ENCODE measurements at regions not wholly inside any gene's neighbourhood (a gene's known extent, or its start where the extent isn't known, plus 50 kb on each side); places are given as distances from the start of the nearest gene placed in this dataset.

DNA sequence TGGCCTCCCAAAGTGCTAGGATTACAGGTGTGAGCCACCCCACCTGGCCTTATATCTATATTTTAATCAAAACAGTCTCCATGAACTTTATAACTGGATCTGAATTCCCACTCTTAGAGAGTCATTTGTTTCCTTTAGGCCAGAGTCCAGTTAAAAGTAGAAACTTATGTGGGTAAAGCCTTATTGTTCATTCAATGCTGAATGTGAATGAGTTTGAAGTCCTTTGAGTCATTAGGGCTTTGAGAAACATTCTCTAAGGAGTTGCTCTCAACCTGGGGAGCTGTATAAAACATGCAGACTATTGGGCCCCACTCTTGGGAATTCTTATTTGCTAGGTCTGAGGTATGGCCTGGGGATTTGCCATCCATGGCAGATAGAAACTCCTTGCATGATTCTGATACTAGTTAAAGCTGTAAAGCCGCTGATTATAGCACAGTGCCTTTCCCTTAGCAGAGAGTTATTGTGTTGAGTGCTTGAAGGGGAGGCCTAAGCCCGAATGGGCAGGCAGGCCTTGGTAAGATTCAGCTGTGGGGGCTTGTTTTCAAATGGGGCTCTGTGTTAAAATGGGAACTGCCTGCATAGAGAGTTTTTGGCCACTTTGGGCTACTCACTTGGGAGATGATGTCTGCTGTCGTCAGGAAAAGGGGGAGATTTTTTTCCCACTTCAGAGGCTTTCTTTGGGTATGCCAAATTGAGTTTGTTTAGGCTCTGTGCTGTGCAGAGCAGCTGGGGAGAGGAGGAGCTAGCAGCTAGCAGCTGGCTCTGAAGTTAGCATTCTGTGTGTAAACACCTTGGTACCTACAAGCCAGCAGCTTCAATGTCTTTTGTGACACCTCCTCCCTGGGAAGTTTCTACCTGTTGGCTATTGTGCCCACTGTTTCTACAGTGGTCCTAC, 117.5 kb downstream of the DACT1 start:
- Histone ChIP-seq H3K4me1 (ENCODE audit: control insufficient read depth, low read length) (no peaks in the 10 kb centered on the region), H3K27me3 (ENCODE audit: control insufficient read depth, low read length) (no peaks in the 10 kb centered on the region), H3F3A (ENCODE audit: control insufficient read depth, insufficient read depth) (no peaks in the 10 kb centered on the region), H3K27ac (ENCODE audit: low read depth, low read length) (no peak overlapping the region), H3K4me2 (ENCODE audit: low read length) (no peak overlapping the region), H4K20me1 (ENCODE audit: control insufficient read depth, insufficient read depth, low read depth, low read length) (no peaks in the 10 kb centered on the region), H3K4me3 (ENCODE audit: low read length) (no peak overlapping the region), H3K9me2 (replicated peaks; ENCODE audit: control insufficient read depth, low read length) (no peaks in the 10 kb centered on the region), H3K79me2 (ENCODE audit: control insufficient read depth, low read length) (no peaks in the 10 kb centered on the region), H3K9me3 (ENCODE audit: control insufficient read depth, insufficient read depth, low read length) (no peaks in the 10 kb centered on the region), H3K36me3 (ENCODE audit: control insufficient read depth, low read length) (no peaks in the 10 kb centered on the region)
- no peak for TF ChIP-seq EZH2phosphoT487 (IDR thresholded peaks at IDR 0.05; ENCODE audit: borderline replicate concordance, low read length)
- no peak for TF ChIP-seq CTCF (IDR thresholded peaks at IDR 0.05; ENCODE audit: low read depth, low read length, poor library complexity, severe bottlenecking)

- no peaks in the 10 kb centered on the region for H3F3A ChIP-seq (ENCODE audit: control insufficient read depth, insufficient read depth)
- TF ChIP-seq CTCF (IDR thresholded peaks at IDR 0.05; ENCODE audit: low read depth, low read length, poor library complexity, severe bottlenecking) (no peak), EZH2phosphoT487 (IDR thresholded peaks at IDR 0.05; ENCODE audit: borderline replicate concordance, low read length) (no peak)
Measured at GRCh38 chr14:58760121-58760520, 122.4 kb downstream of the DACT1 start.

DNA sequence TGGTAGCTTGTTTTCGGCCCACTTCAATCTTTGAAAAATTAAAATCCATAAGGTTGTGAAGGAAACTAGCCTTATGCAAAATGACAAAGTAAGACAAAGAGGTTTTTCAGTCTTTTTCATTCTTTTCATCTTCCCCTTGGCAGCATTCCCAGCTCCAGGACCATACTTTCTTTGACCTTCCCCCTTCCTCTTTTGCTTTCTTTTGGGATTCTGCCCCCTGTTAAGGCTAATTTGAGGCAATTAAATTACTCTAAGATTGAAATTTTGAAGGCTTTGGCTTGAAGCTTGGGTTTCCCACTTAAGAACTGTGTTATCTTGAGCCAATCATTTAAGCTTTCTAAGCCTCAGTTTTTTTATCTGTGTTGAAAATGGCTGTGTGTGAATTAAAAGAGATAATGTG, 124.9 kb downstream of the DACT1 start:
- TF ChIP-seq EZH2phosphoT487 (IDR thresholded peaks at IDR 0.05; ENCODE audit: borderline replicate concordance, low read length) (no peak), CTCF (IDR thresholded peaks at IDR 0.05; ENCODE audit: low read depth, low read length, poor library complexity, severe bottlenecking) (no peak)
- Histone ChIP-seq H3K27ac (ENCODE audit: low read depth, low read length) (no peak overlapping the region), H3K4me2 (ENCODE audit: low read length) (no peak overlapping the region), H3K36me3 (ENCODE audit: control insufficient read depth, low read length) (no peaks in the 10 kb centered on the region), H3K79me2 (ENCODE audit: control insufficient read depth, low read length) (no peaks in the 10 kb centered on the region), H3F3A (ENCODE audit: control insufficient read depth, insufficient read depth) (no peaks in the 10 kb centered on the region), H4K20me1 (ENCODE audit: control insufficient read depth, insufficient read depth, low read depth, low read length) (no peaks in the 10 kb centered on the region), H3K9me2 (replicated peaks; ENCODE audit: control insufficient read depth, low read length) (no peaks in the 10 kb centered on the region), H3K27me3 (ENCODE audit: control insufficient read depth, low read length) (no peaks in the 10 kb centered on the region), H3K9me3 (ENCODE audit: control insufficient read depth, insufficient read depth, low read length) (no peaks in the 10 kb centered on the region), H3K4me1 (ENCODE audit: control insufficient read depth, low read length) (no peaks in the 10 kb centered on the region), H3K4me3 (ENCODE audit: low read length) (no peak overlapping the region)

More at GRCh38 chr14:58760121-58760520, 122.4 kb downstream of the DACT1 start:
- H3K27me3 ChIP-seq (ENCODE audit: control insufficient read depth, low read length), result no peaks in the 10 kb centered on the region
- no peaks in the 10 kb centered on the region for H4K20me1 ChIP-seq (ENCODE audit: control insufficient read depth, insufficient read depth, low read depth, low read length)
- H3K4me1 ChIP-seq (ENCODE audit: control insufficient read depth, low read length), result no peaks in the 10 kb centered on the region
- H3K36me3 ChIP-seq (ENCODE audit: control insufficient read depth, low read length), result no peaks in the 10 kb centered on the region
- H3K4me3 ChIP-seq (ENCODE audit: low read length), result no peak overlapping the region
- no peaks in the 10 kb centered on the region for H3K9me2 ChIP-seq (replicated peaks; ENCODE audit: control insufficient read depth, low read length)
- no peaks in the 10 kb centered on the region for H3K9me3 ChIP-seq (ENCODE audit: control insufficient read depth, insufficient read depth, low read length)
- H3K27ac ChIP-seq (ENCODE audit: low read depth, low read length), result no peak overlapping the region
- H3K4me2 ChIP-seq (ENCODE audit: low read length), result no peak overlapping the region
- H3K79me2 ChIP-seq (ENCODE audit: control insufficient read depth, low read length), result no peaks in the 10 kb centered on the region

Measured in DOHH2 (cell line).